ENCODE measurements at regions not wholly inside any gene's neighbourhood (a gene's known extent, or its start where the extent isn't known, plus 50 kb on each side); places are given as distances from the start of the nearest gene placed in this dataset.

DNA sequence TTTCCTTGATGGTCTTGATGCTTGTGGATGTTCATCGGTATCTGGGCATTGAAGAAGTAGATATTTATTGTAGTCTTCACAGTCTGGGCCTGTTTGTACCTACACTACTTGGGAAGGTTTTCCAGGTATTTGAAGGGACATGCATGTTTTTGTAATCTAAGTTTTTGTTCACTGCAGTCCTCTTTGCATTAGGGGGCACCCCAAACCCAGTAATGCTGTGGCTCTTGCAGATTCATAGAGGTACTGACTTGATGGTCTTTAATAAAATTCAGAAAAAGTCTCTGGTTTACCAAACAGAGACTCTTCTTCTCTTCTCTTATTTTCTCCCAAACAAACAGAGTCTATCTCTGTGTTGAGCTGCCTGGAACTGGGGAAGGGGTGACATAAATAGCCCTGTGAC is 150.9 kb upstream of the SLC16A7 start:
- Histone ChIP-seq H3K9me3 (ENCODE audit: control insufficient read depth in 1 of 2, insufficient read depth in 1 of 2, low read depth in 1 of 2, low read length in 2 of 2) (peaks cover 0 to 8% of the 10 kb centered on the region in 2 experiments; a peak in 1 of 4 replicates), H3K9me2 (ENCODE audit: insufficient read depth) (no peaks in the 10 kb centered on the region), H4K20me1 (ENCODE audit: insufficient read depth) (no peaks in the 10 kb centered on the region; the same call in 1 of the 2 replicates), H3K27ac (ENCODE audit: low read depth, low read length) (no peak overlapping the region), H3K4me1 (ENCODE audit: control insufficient read depth in 1 of 2, insufficient read depth in 2 of 2, low read length in 2 of 2) (no peaks in the 10 kb centered on the region), H3K36me3 (ENCODE audit: control insufficient read depth in 1 of 2, insufficient read depth in 2 of 2, low read length in 2 of 2) (no peaks in the 10 kb centered on the region), H3K27me3 (ENCODE audit: insufficient read depth, low read length) (no peaks in the 10 kb centered on the region), H3K4me3 (replicated peaks in 1 of 2; ENCODE audit: low read depth in 1 of 2, low read length in 2 of 2) (no peak overlapping the region), H3K79me2 (ENCODE audit: insufficient read depth, low read length) (no peaks in the 10 kb centered on the region; the same call in 1 of the 2 replicates), H2AFZ (ENCODE audit: low read depth, low read length, poor library complexity, severe bottlenecking) (no peak overlapping the region), H3K4me2 (ENCODE audit: low read length) (no peak overlapping the region), H3K9ac (ENCODE audit: low read length) (no peak overlapping the region)
- RAD21 ChIA-PET (ENCODE audit: low non-redundant PET in 1 of 2, low total read pairs in 2 of 2, uncharacterized antibody in 2 of 2, unreplicated experiment in 2 of 2): no interaction called here
- CTCF ChIA-PET: no interaction called here
- BruUV-seq (replicated peaks): no TSS peak
- no peak for ATAC-seq
- POLR2A ChIA-PET: no interaction called here
- intact Hi-C loops (cut with micrococcal nuclease): no loop called here
- TF ChIP-seq, protein P1, sequence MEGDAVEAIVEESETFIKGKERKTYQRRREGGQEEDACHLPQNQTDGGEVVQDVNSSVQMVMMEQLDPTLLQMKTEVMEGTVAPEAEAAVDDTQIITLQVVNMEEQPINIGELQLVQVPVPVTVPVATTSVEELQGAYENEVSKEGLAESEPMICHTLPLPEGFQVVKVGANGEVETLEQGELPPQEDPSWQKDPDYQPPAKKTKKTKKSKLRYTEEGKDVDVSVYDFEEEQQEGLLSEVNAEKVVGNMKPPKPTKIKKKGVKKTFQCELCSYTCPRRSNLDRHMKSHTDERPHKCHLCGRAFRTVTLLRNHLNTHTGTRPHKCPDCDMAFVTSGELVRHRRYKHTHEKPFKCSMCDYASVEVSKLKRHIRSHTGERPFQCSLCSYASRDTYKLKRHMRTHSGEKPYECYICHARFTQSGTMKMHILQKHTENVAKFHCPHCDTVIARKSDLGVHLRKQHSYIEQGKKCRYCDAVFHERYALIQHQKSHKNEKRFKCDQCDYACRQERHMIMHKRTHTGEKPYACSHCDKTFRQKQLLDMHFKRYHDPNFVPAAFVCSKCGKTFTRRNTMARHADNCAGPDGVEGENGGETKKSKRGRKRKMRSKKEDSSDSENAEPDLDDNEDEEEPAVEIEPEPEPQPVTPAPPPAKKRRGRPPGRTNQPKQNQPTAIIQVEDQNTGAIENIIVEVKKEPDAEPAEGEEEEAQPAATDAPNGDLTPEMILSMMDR (IDR thresholded peaks at IDR 0.05 in 2 of 3, conservative IDR thresholded peaks at IDR 0.05 in 1 of 3; ENCODE audit: borderline replicate concordance in 1 of 3, insufficient read depth in 1 of 3, low read depth in 2 of 3, low read length in 2 of 3): no peak
- TF ChIP-seq ZFX (IDR thresholded peaks at IDR 0.05) (no peak), SP1 (IDR thresholded peaks at IDR 0.05; ENCODE audit: low read depth) (no peak), RAD21 (IDR thresholded peaks at IDR 0.05; ENCODE audit: low read depth) (peak; percentile 43)
- no peak for DNase-seq (ENCODE audit: low read depth, low spot score)

DNA sequence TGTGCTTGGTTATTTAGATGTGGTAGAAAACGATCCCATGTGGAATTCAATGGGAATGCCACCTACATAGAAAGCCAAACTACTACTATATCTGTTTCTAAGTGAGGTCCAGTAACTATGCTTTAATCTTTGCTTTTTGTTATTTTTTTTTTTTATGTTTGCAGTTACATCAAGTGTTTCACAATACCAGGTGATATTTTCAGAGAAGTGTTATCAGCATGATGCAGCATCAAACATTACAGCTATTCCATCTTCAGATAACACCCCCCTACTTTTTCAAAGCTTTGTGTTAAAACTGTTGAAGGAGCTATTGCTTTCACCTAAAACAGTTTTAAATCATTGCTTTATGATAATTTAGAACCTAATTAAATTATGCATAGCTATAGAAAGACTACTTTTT is 163.8 kb upstream of the SLC16A7 start:
- H3K36me3 ChIP-seq (ENCODE audit: control insufficient read depth in 1 of 2, insufficient read depth in 2 of 2, low read length in 2 of 2): no peaks in the 10 kb centered on the region
- DNase-seq (ENCODE audit: low read depth, low spot score): no peak
- no peaks in the 10 kb centered on the region for H3K9me3 ChIP-seq (ENCODE audit: control insufficient read depth in 1 of 2, insufficient read depth in 1 of 2, low read depth in 1 of 2, low read length in 2 of 2)
- no peaks in the 10 kb centered on the region for H4K20me1 ChIP-seq (ENCODE audit: insufficient read depth)
- no peak overlapping the region for H3K9ac ChIP-seq (ENCODE audit: low read length)
- ChIA-PET RAD21 (ENCODE audit: low non-redundant PET in 1 of 2, low total read pairs in 2 of 2, uncharacterized antibody in 2 of 2, unreplicated experiment in 2 of 2) (no interaction called here), POLR2A (no interaction called here), CTCF (no interaction called here)
- H3K27me3 ChIP-seq (ENCODE audit: insufficient read depth, low read length): no peaks in the 10 kb centered on the region
- no peak overlapping the region for H3K4me3 ChIP-seq (replicated peaks in 1 of 2; ENCODE audit: low read depth in 1 of 2, low read length in 2 of 2)
- H3K9me2 ChIP-seq (ENCODE audit: insufficient read depth): no peaks in the 10 kb centered on the region
- no peak overlapping the region for H3K27ac ChIP-seq (ENCODE audit: low read depth, low read length)
- H3K4me2 ChIP-seq (ENCODE audit: low read length): no peak overlapping the region
- no peak for ATAC-seq
- intact Hi-C loops (cut with micrococcal nuclease): loop anchor here (5.0 kb wide), 1 partner anchor 375 kb away; no protein-coding TSS in a partner anchor
- no peaks in the 10 kb centered on the region for H3K4me1 ChIP-seq (ENCODE audit: control insufficient read depth in 1 of 2, insufficient read depth in 2 of 2, low read length in 2 of 2)
- no TSS peak for BruUV-seq (replicated peaks)
- H2AFZ ChIP-seq (ENCODE audit: low read depth, low read length, poor library complexity, severe bottlenecking): no peak overlapping the region
- H3K79me2 ChIP-seq (ENCODE audit: insufficient read depth, low read length): no peaks in the 10 kb centered on the region
- TF ChIP-seq, protein P2, sequence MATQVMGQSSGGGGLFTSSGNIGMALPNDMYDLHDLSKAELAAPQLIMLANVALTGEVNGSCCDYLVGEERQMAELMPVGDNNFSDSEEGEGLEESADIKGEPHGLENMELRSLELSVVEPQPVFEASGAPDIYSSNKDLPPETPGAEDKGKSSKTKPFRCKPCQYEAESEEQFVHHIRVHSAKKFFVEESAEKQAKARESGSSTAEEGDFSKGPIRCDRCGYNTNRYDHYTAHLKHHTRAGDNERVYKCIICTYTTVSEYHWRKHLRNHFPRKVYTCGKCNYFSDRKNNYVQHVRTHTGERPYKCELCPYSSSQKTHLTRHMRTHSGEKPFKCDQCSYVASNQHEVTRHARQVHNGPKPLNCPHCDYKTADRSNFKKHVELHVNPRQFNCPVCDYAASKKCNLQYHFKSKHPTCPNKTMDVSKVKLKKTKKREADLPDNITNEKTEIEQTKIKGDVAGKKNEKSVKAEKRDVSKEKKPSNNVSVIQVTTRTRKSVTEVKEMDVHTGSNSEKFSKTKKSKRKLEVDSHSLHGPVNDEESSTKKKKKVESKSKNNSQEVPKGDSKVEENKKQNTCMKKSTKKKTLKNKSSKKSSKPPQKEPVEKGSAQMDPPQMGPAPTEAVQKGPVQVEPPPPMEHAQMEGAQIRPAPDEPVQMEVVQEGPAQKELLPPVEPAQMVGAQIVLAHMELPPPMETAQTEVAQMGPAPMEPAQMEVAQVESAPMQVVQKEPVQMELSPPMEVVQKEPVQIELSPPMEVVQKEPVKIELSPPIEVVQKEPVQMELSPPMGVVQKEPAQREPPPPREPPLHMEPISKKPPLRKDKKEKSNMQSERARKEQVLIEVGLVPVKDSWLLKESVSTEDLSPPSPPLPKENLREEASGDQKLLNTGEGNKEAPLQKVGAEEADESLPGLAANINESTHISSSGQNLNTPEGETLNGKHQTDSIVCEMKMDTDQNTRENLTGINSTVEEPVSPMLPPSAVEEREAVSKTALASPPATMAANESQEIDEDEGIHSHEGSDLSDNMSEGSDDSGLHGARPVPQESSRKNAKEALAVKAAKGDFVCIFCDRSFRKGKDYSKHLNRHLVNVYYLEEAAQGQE (IDR thresholded peaks at IDR 0.05; ENCODE audit: low read depth): no peak
- TF ChIP-seq CEBPB (IDR thresholded peaks at IDR 0.05; ENCODE audit: low read depth) (no peak), SP1 (IDR thresholded peaks at IDR 0.05; ENCODE audit: low read depth) (no peak), ELF1 (IDR thresholded peaks at IDR 0.05; ENCODE audit: borderline replicate concordance, low read depth) (no peak), SRF (IDR thresholded peaks at IDR 0.05; ENCODE audit: low read depth) (no peak), EZH2phosphoT487 (IDR thresholded peaks at IDR 0.05; ENCODE audit: borderline replicate concordance) (no peak), ZFX (IDR thresholded peaks at IDR 0.05) (no peak), CBX3 (IDR thresholded peaks at IDR 0.05; ENCODE audit: low read depth) (no peak), SIN3A (IDR thresholded peaks at IDR 0.05; ENCODE audit: low read depth) (no peak), POLR2AphosphoS5 (IDR thresholded peaks at IDR 0.05; ENCODE audit: low read depth, low read length) (no peak), TCF7L2 (IDR thresholded peaks at IDR 0.05; ENCODE audit: borderline replicate concordance, extremely low read depth, insufficient read depth, insufficient read length) (no peak)
- TF ChIP-seq, protein P3, sequence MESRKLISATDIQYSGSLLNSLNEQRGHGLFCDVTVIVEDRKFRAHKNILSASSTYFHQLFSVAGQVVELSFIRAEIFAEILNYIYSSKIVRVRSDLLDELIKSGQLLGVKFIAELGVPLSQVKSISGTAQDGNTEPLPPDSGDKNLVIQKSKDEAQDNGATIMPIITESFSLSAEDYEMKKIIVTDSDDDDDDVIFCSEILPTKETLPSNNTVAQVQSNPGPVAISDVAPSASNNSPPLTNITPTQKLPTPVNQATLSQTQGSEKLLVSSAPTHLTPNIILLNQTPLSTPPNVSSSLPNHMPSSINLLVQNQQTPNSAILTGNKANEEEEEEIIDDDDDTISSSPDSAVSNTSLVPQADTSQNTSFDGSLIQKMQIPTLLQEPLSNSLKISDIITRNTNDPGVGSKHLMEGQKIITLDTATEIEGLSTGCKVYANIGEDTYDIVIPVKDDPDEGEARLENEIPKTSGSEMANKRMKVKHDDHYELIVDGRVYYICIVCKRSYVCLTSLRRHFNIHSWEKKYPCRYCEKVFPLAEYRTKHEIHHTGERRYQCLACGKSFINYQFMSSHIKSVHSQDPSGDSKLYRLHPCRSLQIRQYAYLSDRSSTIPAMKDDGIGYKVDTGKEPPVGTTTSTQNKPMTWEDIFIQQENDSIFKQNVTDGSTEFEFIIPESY (IDR thresholded peaks at IDR 0.05; ENCODE audit: extremely low read depth, insufficient replicate concordance, low read length): no peak
